Ovary (tissue), 7 donors: ENCODE measurements at regions not wholly inside any gene's neighbourhood (a gene's known extent, or its start where the extent isn't known, plus 50 kb on each side); places are given as distances from the start of the nearest gene placed in this dataset.

Experiments
- DNase-seq, 5 donors: peaks; one replicate each; pipeline ENCODE4 v3.0.0-alpha.2; 2019 to 2020
- H3K27ac ChIP-seq, 2 donors: fragments of 200-600 bp; one replicate each; pipeline versions ENCODE4 v1.5.1 to v1.8.0; 2019 to 2022
- H3K27me3 ChIP-seq: fragments of 200-600 bp; one replicate; pipeline ENCODE4 v1.8.0; 2022
- H3K36me3 ChIP-seq: fragments of 200-600 bp; sonication (generic); one replicate; pipeline ENCODE4 v1.5.1; 2019
- H3K4me1 ChIP-seq: one replicate; pipeline ENCODE4 v1.8.1; 2013; ENCODE audit warnings: mild to moderate bottlenecking, moderate library complexity; ENCODE audit not compliant: insufficient read depth
- H3K4me3 ChIP-seq: fragments of 200-600 bp; sonication (generic); one replicate; pipeline ENCODE4 v1.5.1; 2017
- H3K9me3 ChIP-seq, 2 donors: fragments of 200-600 bp in 1 of 2; sonication (generic) in 1 of 2; one replicate each; pipeline versions ENCODE4 v1.5.1 to v1.8.1; 2013 to 2019; ENCODE audit warnings: mild to moderate bottlenecking in 1 of 2, moderate library complexity in 1 of 2
- EP300 ChIP-seq: sonication (generic); formaldehyde crosslinking; IDR thresholded peaks from one replicate; pipeline ENCODE4 v1.6.1; 2017; ENCODE audit warnings: antibody characterized with exemption
- POLR2A ChIP-seq: fragments of 450-650 bp; IDR thresholded peaks from one replicate; pipeline ENCODE4 v1.6.1; 2017; ENCODE audit warnings: antibody characterized with exemption, mild to moderate bottlenecking, moderate library complexity
- WGBS, 3 donors: extraction: QIAGEN DNeasy Blood & Tissue Kit in 1 of 3; methylation state at CpG; one replicate each; pipeline versions ENCODE4 v1.1.5 to v1.1.7; 2013 to 2017; 5-methylcytosine and 5-hydroxymethylcytosine counted together
- intact Hi-C, 4 donors: fragments of 100-400 bp; cut with DNase I; formaldehyde crosslinking; loops; one replicate each; pipeline versions ENCODE4 v1.11.0 to v1.15.1; 2022 to 2023
- TF ChIP-seq, protein P1 (sequence below), 3 donors: fragments of 450-650 bp in 2 of 3; fragments of 200-600 bp in 1 of 3; IDR thresholded peaks; one replicate each; pipeline versions ENCODE4 v1.5.1 to v1.8.0; 2016 to 2022; ENCODE audit warnings: antibody characterized with exemption in 3 of 3, mild to moderate bottlenecking in 1 of 3
- donor health status: DM: no; HTN: no; CAD: no; lungs with moderate emphysema.
- donor health status: DM: no; HTN: no; CAD: no.
- donor health status: Bipolar disorder and iron deficiency.
- donor health status: DM: no; HTN: no; CAD: no.
- donor health status: DM: yes; HTN: yes; CAD: no.

DNA sequence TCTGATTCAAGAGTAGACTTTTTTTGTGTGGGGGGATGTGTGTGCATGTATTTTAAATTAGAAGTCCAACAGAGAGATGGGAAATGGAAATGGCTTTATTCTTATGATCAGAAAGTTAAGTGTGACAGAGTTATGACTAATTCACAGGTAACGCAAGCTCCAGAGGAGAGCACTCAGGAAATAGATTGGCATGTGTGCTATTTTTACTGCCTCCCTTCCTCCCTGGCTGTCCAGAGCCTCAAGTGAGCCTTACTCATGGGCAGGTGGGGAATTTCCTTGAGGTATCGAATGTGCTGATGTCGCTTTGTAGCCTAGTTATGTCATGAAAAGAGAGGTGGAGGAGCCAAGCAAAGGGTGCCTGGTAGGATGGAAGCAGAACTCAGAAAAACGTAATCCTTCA, 70.3 kb upstream of the BDNF start:
- intact Hi-C loops, result no loop called here
- Histone ChIP-seq H3K4me1 (no peaks in the 10 kb centered on the region), H3K9me3 (no peaks in the 10 kb centered on the region), H3K27ac (no peak overlapping the region), H3K4me3 (no peak overlapping the region), H3K36me3 (no peaks in the 10 kb centered on the region), H3K27me3 (no peaks in the 10 kb centered on the region)
- 77 to 81% (median 81%) methylated on average over 4 of the region's 4 CpGs for WGBS, 3 donors
- no peak for DNase-seq
- TF ChIP-seq, protein P1, sequence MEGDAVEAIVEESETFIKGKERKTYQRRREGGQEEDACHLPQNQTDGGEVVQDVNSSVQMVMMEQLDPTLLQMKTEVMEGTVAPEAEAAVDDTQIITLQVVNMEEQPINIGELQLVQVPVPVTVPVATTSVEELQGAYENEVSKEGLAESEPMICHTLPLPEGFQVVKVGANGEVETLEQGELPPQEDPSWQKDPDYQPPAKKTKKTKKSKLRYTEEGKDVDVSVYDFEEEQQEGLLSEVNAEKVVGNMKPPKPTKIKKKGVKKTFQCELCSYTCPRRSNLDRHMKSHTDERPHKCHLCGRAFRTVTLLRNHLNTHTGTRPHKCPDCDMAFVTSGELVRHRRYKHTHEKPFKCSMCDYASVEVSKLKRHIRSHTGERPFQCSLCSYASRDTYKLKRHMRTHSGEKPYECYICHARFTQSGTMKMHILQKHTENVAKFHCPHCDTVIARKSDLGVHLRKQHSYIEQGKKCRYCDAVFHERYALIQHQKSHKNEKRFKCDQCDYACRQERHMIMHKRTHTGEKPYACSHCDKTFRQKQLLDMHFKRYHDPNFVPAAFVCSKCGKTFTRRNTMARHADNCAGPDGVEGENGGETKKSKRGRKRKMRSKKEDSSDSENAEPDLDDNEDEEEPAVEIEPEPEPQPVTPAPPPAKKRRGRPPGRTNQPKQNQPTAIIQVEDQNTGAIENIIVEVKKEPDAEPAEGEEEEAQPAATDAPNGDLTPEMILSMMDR (IDR thresholded peaks at IDR 0.05), result no peak
- no peak for TF ChIP-seq EP300
- TF ChIP-seq POLR2A, result no peak

DNA sequence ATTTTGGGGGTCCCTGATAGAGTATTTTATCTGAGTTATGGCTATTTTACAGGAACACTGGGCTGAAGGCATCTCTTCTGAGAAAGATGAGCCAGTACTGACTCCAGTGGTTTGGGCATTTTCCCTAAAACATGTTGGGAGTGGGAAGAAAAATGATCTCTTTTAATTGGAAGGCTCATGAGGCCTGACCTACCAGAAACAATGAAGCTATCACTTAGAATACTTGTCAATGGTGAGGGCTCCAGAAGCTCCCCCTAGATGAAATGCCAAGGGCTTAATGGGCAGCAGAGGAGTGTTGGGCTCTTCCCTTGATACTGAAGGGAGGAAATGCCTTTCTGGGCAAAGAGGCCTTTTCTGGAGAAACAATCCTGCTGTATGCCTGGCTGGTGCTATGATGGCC, 63.5 kb upstream of the BDNF start:
- DNase-seq, result no peak
- no peaks in the 10 kb centered on the region for H3K9me3 ChIP-seq
- H3K36me3 ChIP-seq, result no peaks in the 10 kb centered on the region
- no peaks in the 10 kb centered on the region for H3K4me1 ChIP-seq
- no peak for TF ChIP-seq EP300
- TF ChIP-seq, protein P1 (IDR thresholded peaks at IDR 0.05), result no peak
- TF ChIP-seq POLR2A, result no peak
- H3K27ac ChIP-seq, result no peak overlapping the region
- intact Hi-C loops, result no loop called here
- no peaks in the 10 kb centered on the region for H3K27me3 ChIP-seq
- no peak overlapping the region for H3K4me3 ChIP-seq

DNA sequence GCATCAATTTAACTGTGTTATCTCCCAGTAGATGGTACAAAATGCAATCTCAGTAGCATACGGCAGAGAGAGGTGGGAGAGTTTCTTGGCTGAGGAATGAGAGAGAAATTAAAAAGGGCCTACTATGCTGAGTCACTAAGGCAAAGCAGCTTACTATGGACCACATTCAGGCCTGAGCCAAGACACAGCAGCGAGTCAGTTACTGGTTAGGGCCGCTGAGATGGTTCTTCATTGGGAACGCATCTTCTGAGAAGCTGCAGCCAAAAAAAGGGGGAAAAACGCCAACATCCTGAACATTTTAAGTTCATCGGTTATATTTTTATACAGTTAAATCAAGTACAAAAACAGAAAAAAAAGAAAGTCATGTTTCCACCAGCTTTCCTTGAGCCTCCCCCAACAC, 61.1 kb upstream of the BDNF start:
- Histone ChIP-seq H3K4me1 (no peaks in the 10 kb centered on the region), H3K36me3 (no peaks in the 10 kb centered on the region), H3K27me3 (no peaks in the 10 kb centered on the region), H3K9me3 (no peaks in the 10 kb centered on the region), H3K4me3 (no peak overlapping the region), H3K27ac (no peak overlapping the region)
- no peak for TF ChIP-seq POLR2A
- TF ChIP-seq, protein P1 (IDR thresholded peaks at IDR 0.05), result no peak
- TF ChIP-seq EP300, result no peak
- no peak for DNase-seq
- intact Hi-C loops, result no loop called here
- 77 to 79% (median 79%) methylated on average over 6 of the region's 6 CpGs for WGBS, 3 donors

DNA sequence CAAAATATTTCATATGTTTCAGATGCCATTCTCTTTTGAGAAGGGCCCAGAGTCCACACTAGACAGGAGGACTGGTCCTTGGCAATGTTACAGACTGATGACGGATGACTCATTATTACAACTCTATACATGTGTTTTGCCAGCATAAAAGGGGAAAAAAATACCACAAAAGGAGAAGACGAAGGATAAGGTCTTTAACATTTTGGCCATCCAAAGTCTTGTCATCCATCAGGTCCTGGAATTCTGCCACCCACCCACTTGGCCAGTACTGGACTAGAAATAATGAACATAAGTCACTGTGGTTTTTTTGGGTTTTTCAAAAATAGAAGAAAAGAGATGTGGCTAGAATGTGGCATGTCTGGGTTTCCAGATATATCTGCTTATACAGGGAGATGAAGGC, 57.7 kb upstream of the BDNF start:
- no peaks in the 10 kb centered on the region for H3K27me3 ChIP-seq
- H3K4me1 ChIP-seq, result no peaks in the 10 kb centered on the region
- intact Hi-C loops, result loop anchor here in 1 of 4 donors (5.0 kb wide), 1 partner anchor 596 kb away; no protein-coding TSS in a partner anchor
- no peaks in the 10 kb centered on the region for H3K36me3 ChIP-seq
- no peak for DNase-seq
- no peak overlapping the region for H3K4me3 ChIP-seq
- no peak for TF ChIP-seq EP300
- TF ChIP-seq, protein P1 (IDR thresholded peaks at IDR 0.05), result no peak
- no peak for TF ChIP-seq POLR2A
- H3K9me3 ChIP-seq, result no peaks in the 10 kb centered on the region
- WGBS, 3 donors, result 50 to 63% (median 57%) methylated on average over 2 of the region's 2 CpGs
- H3K27ac ChIP-seq, result no peak overlapping the region
